ENCODE measurements at regions not wholly inside any gene's neighbourhood (a gene's known extent, or its start where the extent isn't known, plus 50 kb on each side); places are given as distances from the start of the nearest gene placed in this dataset.

DNA sequence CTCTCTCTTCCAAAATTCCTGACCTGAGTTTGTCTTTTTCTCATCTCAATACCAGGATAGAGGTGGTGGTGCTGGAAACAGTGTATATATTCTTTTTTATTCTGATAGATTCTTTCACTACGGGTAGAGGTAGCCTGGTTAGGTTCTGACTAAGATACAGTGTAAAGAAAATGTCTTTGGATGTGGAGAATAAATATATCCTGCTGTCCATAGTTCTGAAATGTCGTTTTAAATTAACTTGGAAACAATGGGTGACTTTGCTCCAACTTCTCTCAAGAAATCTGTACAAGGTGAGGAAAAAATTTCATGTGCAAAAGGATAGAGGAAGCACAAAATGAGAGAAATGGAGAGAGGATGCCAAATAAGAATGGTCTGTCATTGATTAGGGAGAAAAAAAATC, 546.1 kb downstream of the GBA3 start:
- Histone ChIP-seq H3K9me2 (replicated peaks; ENCODE audit: low read depth, low read length) (no peaks in the 10 kb centered on the region), H3K9me3 (ENCODE audit: insufficient read depth, low read depth, low read length) (no peaks in the 10 kb centered on the region), H3K9ac (ENCODE audit: low read depth, low read length, poor library complexity, severe bottlenecking) (no peak overlapping the region), H3K4me2 (ENCODE audit: low read depth, low read length, poor library complexity, severe bottlenecking) (no peak overlapping the region), H3K4me3 (ENCODE audit: low read length, poor library complexity, severe bottlenecking) (no peak overlapping the region), H3K4me1 (ENCODE audit: insufficient read depth, low read length, poor library complexity, severe bottlenecking) (no peaks in the 10 kb centered on the region), H3K79me2 (ENCODE audit: insufficient read depth, low read length) (no peaks in the 10 kb centered on the region), H3K36me3 (ENCODE audit: insufficient read depth, low read length) (no peaks in the 10 kb centered on the region), H3F3A (ENCODE audit: low read depth) (no peaks in the 10 kb centered on the region), H4K20me1 (ENCODE audit: insufficient read depth, low read length, poor library complexity, severe bottlenecking) (no peaks in the 10 kb centered on the region), H2AFZ (ENCODE audit: low read length) (no peak overlapping the region), H3K27me3 (ENCODE audit: insufficient read depth, low read length, poor library complexity, severe bottlenecking) (no peaks in the 10 kb centered on the region)
- no peak for TF ChIP-seq EZH2phosphoT487 (IDR thresholded peaks at IDR 0.05; ENCODE audit: borderline replicate concordance)
- no peak for TF ChIP-seq CTCF (conservative IDR thresholded peaks at IDR 0.05; ENCODE audit: low read length)

- no peaks in the 10 kb centered on the region for H3K27me3 ChIP-seq (ENCODE audit: insufficient read depth, low read length, poor library complexity, severe bottlenecking)
- no peaks in the 10 kb centered on the region for H3F3A ChIP-seq (ENCODE audit: low read depth)
- no peak overlapping the region for H2AFZ ChIP-seq (ENCODE audit: low read length)
- no peaks in the 10 kb centered on the region for H3K4me1 ChIP-seq (ENCODE audit: insufficient read depth, low read length, poor library complexity, severe bottlenecking)
- no peak overlapping the region for H3K9ac ChIP-seq (ENCODE audit: low read depth, low read length, poor library complexity, severe bottlenecking)
- H4K20me1 ChIP-seq (ENCODE audit: insufficient read depth, low read length, poor library complexity, severe bottlenecking) = no peaks in the 10 kb centered on the region
- H3K79me2 ChIP-seq (ENCODE audit: insufficient read depth, low read length) = no peaks in the 10 kb centered on the region
- TF ChIP-seq EZH2phosphoT487 (IDR thresholded peaks at IDR 0.05; ENCODE audit: borderline replicate concordance) (no peak), CTCF (conservative IDR thresholded peaks at IDR 0.05; ENCODE audit: low read length) (no peak)
- no peak overlapping the region for H3K4me2 ChIP-seq (ENCODE audit: low read depth, low read length, poor library complexity, severe bottlenecking)
- no peaks in the 10 kb centered on the region for H3K9me2 ChIP-seq (replicated peaks; ENCODE audit: low read depth, low read length)
- H3K9me3 ChIP-seq (ENCODE audit: insufficient read depth, low read depth, low read length) = no peaks in the 10 kb centered on the region
- H3K4me3 ChIP-seq (ENCODE audit: low read length, poor library complexity, severe bottlenecking) = no peak overlapping the region
- H3K36me3 ChIP-seq (ENCODE audit: insufficient read depth, low read length) = no peaks in the 10 kb centered on the region
These were observed 545.0 kb downstream of the GBA3 start for GRCh38 chr4:23237771-23238170.

- H4K20me1 ChIP-seq (ENCODE audit: insufficient read depth, low read length, poor library complexity, severe bottlenecking) = no peaks in the 10 kb centered on the region
- no peak overlapping the region for H3K4me3 ChIP-seq (ENCODE audit: low read length, poor library complexity, severe bottlenecking)
- no peaks in the 10 kb centered on the region for H3K36me3 ChIP-seq (ENCODE audit: insufficient read depth, low read length)
- no peaks in the 10 kb centered on the region for H3K9me2 ChIP-seq (replicated peaks; ENCODE audit: low read depth, low read length)
- no peaks in the 10 kb centered on the region for H3K9me3 ChIP-seq (ENCODE audit: insufficient read depth, low read depth, low read length)
- no peaks in the 10 kb centered on the region for H3K27me3 ChIP-seq (ENCODE audit: insufficient read depth, low read length, poor library complexity, severe bottlenecking)
- H3K9ac ChIP-seq (ENCODE audit: low read depth, low read length, poor library complexity, severe bottlenecking) = no peak overlapping the region
- H3K79me2 ChIP-seq (ENCODE audit: insufficient read depth, low read length) = no peaks in the 10 kb centered on the region
- no peak overlapping the region for H3K4me2 ChIP-seq (ENCODE audit: low read depth, low read length, poor library complexity, severe bottlenecking)
- no peaks in the 10 kb centered on the region for H3F3A ChIP-seq (ENCODE audit: low read depth)
- H2AFZ ChIP-seq (ENCODE audit: low read length) = no peak overlapping the region
- H3K4me1 ChIP-seq (ENCODE audit: insufficient read depth, low read length, poor library complexity, severe bottlenecking) = no peaks in the 10 kb centered on the region
- TF ChIP-seq CTCF (conservative IDR thresholded peaks at IDR 0.05; ENCODE audit: low read length) = no peak
- no peak for TF ChIP-seq EZH2phosphoT487 (IDR thresholded peaks at IDR 0.05; ENCODE audit: borderline replicate concordance)
These were observed 543.1 kb downstream of the GBA3 start for GRCh38 chr4:23235628-23236390.
